ENCODE measurements at regions not wholly inside any gene's neighbourhood (a gene's known extent, or its start where the extent isn't known, plus 50 kb on each side); places are given as distances from the start of the nearest gene placed in this dataset.

- no peak for TF ChIP-seq CTCF (IDR thresholded peaks at IDR 0.05)
- no peak for TF ChIP-seq POLR2A (IDR thresholded peaks at IDR 0.05)
Measured at GRCh38 chr16:13811834-13812233, 108.1 kb upstream of the ERCC4 start.
